Hypothalamus (tissue), 51 donors: ENCODE measurements at regions not wholly inside any gene's neighbourhood (a gene's known extent, or its start where the extent isn't known, plus 50 kb on each side); places are given as distances from the start of the nearest gene placed in this dataset.
"Not testable (repeated sequence)": the region's sequence is repeated elsewhere in the genome, so short reads cannot be mapped to it uniquely, and the experiment has no call there.

Experiments
- DNase-seq, 51 donors: peaks; one replicate each; lab custom pipeline; 2025; lab: John Stamatoyannopoulos, UW

- DNase-seq, result peak in 1 of 51 donors; percentile 5
Observed at GRCh38 chr14:34181338-34181737, 230.5 kb upstream of the EGLN3 start.

GRCh38 chr14:34180869-34181268 is 230.0 kb upstream of the EGLN3 start:
- no peak for DNase-seq

GRCh38 chr14:34180434-34180833 is 229.6 kb upstream of the EGLN3 start:
- DNase-seq, result no peak

DNA sequence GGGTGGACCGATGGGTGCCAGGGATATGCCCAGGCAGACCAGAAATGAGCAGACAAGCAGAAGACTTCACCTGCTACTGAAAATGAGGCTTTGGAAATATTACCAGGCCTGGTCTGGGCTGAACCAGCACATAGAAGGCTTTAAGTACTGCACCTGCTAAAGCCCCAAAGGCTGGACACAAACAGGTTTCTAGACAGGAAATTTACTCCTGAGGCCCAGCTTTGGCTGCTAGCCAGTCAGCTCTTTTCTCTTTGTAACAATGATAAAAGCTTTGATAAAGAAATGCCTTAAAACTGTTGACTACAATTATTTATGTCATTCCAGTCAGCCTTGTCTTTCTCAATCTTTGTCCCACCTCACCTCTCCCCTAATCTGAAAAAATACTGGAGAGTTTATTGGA is 228.9 kb upstream of the EGLN3 start:
- no peak for DNase-seq

DNA sequence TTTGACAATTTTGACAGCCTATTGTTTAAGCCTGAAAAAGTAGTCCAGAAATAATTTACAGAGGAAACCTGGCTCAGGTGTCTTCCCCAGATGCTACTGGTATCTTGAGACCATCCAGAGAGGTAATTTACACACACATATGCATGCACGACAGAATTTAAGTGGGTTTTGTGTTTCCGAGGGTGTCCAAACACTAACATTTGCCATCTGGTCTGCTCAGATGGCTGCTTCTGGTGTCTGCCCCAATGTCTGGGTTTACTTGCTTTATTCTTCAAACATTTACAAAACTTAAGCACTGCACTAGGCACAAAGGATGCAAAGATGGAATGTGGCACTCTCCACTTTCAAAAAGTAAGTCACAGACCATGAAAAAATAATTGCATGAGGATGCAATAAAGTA is 226.6 kb upstream of the EGLN3 start:
- DNase-seq, result no peak

GRCh38 chr14:34175574-34175973 is 224.7 kb upstream of the EGLN3 start:
- DNase-seq, result no peak

DNA sequence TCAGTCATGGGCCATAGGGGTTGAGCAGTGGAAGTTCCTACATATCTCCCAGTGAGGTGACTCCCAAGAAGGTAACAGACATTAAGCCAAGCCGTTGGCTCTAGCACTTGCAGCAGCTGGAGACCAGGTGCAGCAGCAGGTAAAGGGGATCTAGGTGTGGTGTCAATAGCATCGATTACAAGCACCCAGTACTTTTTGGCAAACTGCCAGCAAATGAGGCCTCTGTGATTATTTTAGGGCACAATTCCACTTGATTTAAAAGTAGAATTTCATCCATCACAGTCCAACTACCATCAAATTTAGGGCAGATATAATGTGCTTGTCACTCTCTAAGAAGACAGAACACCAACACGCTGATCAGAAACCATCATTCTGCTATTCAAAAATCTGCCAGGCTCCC is 224.1 kb upstream of the EGLN3 start:
- DNase-seq, result no peak

- DNase-seq, result no peak
Observed at GRCh38 chr14:34173916-34174315, 223.0 kb upstream of the EGLN3 start.

- no peak for DNase-seq
Observed at GRCh38 chr14:34172550-34173368, 221.9 kb upstream of the EGLN3 start.

- DNase-seq, result no peak
Observed at GRCh38 chr14:34172173-34172451, 221.2 kb upstream of the EGLN3 start.

DNA sequence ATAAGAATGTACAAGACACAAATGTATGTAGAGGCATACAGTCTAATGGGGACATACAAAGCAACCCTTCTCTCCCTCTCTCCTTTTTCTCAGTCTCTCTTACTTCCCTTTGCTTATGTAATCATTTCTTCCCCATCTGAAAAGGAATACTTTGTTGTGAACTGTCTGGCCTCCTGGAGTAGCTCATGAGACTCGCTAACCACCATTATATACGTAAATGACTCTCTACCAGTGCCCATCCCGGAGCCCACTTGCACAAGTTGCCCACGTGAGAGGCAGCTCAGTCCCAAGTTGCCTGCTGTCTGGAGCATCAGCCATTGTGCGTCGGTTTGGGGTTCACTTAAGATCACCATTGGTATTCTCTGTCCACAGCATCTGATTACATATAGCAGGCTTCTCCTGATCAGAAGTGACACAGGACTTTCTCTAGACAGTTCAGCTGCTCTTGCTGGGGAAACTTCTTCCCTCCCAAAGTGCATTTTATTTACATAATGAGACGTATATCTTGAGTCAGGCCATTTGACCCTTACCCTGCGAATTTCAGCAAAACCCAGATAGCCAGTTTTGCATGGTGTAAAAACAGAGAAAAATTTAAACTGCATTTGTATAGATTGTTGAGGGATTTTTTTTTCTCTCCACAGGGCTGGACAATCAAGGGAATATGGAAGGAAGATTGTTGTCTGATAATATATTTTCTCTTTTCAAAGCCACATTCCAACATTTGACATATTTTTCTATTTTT is 220.7 kb upstream of the EGLN3 start:
- DNase-seq, result no peak

- no peak for DNase-seq
Observed at GRCh38 chr14:34170882-34171281, 220.0 kb upstream of the EGLN3 start.

- DNase-seq, result no peak
Observed at GRCh38 chr14:34169561-34169960, 218.7 kb upstream of the EGLN3 start.

DNA sequence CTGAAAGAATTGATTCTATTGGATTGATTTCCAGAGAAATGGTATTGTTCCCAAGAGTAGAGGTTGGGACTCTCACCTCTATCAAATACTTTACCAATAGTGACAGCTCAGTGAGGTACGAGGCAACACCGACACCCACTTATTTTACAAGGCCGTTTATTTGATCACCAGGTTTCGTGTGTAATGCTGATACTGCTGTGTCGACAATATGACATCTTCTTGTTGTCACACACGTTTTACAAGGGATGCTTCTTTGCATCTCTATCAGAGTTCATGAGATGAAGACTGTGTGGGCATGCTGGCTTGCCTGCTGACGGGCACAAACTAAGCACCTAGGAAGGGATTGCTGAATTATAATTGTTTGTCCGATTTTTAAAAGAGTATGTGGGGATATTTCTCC is 217.8 kb upstream of the EGLN3 start:
- DNase-seq, result no peak

DNA sequence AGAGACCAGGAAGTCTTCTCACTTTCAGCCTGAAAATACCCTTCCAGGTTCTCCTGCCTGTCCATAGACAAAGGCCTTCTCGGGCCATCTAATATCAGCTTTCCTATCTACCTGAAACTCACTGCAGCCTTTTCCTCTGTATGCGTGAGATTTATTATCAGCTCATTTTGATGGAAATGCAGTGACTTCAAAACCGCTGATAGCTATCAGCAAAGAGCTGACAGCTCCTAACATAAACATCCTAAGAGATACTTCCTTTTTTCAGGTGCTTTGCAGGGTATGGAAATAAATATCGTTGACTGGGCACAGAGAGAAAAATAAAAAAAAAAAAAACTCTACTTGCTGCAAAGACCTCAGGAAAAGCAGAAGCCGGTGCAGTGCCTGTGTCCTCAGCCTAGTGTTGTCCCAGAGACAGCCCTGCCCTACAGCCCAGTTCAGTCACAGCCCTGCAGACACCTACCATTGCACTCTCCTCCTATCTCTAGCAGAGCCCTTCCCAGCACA is 215.0 kb upstream of the EGLN3 start:
- no peak for DNase-seq

DNA sequence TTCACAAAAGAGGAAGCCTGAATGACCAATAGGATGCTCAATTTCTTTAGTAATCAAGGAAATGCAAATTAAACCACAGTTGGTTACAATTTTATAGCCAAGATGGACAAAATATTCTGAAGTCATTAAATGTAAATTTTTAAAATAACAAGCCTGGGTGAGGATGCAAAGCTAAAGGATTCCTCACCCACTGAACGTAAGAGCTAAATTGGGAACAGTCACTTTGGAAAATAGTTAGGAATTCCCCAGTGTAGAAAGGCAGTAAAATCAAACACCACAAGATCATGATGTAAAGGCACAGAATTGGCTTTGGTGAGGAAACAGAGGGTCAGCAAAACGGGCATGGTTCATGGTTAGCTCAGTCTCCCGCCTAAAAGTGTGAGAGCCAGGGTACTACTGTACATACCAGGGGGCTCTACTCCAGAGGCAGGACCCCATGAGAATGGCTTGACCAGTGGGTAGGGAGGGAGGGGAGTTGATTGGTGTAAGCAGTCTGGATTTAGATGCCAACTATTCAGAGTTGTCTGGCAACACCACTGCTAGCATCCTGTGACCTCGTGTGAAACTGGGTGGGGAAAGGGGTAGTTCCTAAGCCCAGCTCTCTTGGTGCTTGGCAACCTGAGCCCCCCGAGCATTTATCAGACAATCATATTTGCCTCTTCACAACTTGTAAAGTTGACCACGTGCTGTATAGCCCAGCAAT is 213.4 kb upstream of the EGLN3 start:
- DNase-seq, result no peak

DNA sequence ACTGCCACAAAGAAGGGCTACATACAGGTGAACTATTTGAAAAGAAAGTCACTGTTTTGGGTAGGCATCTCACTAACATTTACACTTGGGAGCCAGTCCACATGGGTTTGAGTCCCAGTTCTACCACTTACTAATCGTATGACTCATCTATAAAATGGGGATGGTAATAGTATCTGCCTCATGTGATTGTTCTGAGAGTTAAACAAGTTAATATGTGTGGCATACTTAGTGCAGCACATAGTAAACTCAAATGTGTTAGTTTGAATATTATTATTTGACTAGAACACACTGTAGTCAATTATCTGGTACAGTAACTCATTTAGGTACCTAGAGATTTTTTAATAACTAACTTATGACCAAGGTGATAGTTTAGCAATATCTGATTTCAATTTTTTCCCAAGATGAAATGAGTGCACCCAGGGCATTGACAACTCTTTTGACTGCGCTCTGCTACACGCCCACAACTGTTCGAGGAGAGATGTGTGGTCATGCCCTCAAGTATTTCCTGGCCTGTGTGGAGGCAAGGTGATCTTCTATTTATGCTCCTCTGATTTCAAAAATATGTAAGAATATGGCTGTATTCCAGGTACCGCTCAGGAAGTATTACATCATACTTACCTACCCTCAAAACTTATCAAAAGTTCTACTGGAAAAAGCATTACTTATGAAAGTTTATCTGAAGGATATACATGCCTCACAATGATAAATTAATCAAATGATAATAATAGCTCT is 210.6 kb upstream of the EGLN3 start:
- no peak for DNase-seq

DNA sequence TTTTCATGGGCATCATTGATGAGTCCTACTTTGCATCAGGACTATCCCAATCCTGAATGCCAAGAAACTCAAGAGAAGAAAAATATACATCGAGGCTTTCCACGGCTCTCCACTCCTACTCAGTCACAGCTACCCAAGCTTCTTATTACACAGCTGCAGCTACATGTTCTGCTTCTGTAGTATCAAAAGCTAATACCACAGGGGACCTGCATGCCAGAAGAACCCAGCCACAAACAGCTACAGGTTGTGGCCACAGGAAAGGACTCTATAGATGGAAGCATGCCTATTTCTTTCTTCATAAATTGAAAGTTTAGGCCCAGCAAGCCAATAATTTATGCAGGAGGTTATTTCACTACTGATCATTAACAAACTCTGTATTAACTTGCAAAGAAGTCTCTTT is 209.7 kb upstream of the EGLN3 start:
- no peak for DNase-seq

GRCh38 chr14:34157651-34158050 is 206.8 kb upstream of the EGLN3 start:
- DNase-seq, result no peak

- no peak for DNase-seq
Observed at GRCh38 chr14:34147461-34147860, 196.6 kb upstream of the EGLN3 start.

GRCh38 chr14:34140127-34140526 is 189.3 kb upstream of the EGLN3 start:
- DNase-seq, result not testable (repeated sequence)
